CD4-positive, alpha-beta T cell (primary cell): ENCODE measurements at regions not wholly inside any gene's neighbourhood (a gene's known extent, or its start where the extent isn't known, plus 50 kb on each side); places are given as distances from the start of the nearest gene placed in this dataset.

Experiments
- ATAC-seq: fragments of 200-7000 bp; cut with Tn5 transposase; one replicate; pipeline ENCODE4 v1.10.0; 2022; ENCODE audit warnings: mild to moderate bottlenecking; ENCODE audit not compliant: poor library complexity
- CTCF ChIA-PET: fragments of 350-600 bp; sonication (Branson Sonifier 250); formaldehyde crosslinking; loops from one replicate; lab custom pipeline; 2021; ENCODE audit warnings: antibody characterized with exemption, inconsistent platforms; lab: Charles Lee
- POLR2A ChIA-PET: fragments of 350-600 bp; sonication (Branson Sonifier 250); formaldehyde crosslinking; loops from one replicate; lab custom pipeline; 2021; ENCODE audit warnings: antibody characterized with exemption, inconsistent platforms; lab: Charles Lee
- DNase-seq, 14 experiments: peaks; one replicate each; pipeline ENCODE4 v3.0.0-alpha.2; 2013 to 2020; ENCODE audit warnings: mixed read lengths in 2 of 14
- H3K27ac ChIP-seq, 2 donors: one replicate each; pipeline versions ENCODE4 v1.5.1 to v1.7.0; 2013; ENCODE audit warnings: low read length in 2 of 2, low read depth in 1 of 2, mild to moderate bottlenecking in 1 of 2
- H3K27me3 ChIP-seq, 2 experiments: 1 replicate in 1 of 2; 2 replicates in 1 of 2; pipeline versions ENCODE4 v1.6.1 to v1.7.0; 2013; ENCODE audit warnings: low read length in 2 of 2, control low read depth in 1 of 2, mild to moderate bottlenecking in 1 of 2, moderate library complexity in 1 of 2; ENCODE audit not compliant: insufficient read depth in 2 of 2, control insufficient read depth in 1 of 2
- H3K36me3 ChIP-seq: one replicate; pipeline ENCODE4 v1.6.1; 2013; ENCODE audit warnings: low read length, control low read depth; ENCODE audit not compliant: insufficient read depth
- H3K4me1 ChIP-seq: one replicate; pipeline ENCODE4 v1.6.1; 2013; ENCODE audit warnings: low read length, control low read depth; ENCODE audit not compliant: insufficient read depth
- H3K4me3 ChIP-seq: one replicate; pipeline ENCODE4 v1.5.1; 2013; ENCODE audit warnings: mild to moderate bottlenecking, low read length, moderate library complexity
- H3K9me3 ChIP-seq, 2 experiments: 1 replicate in 1 of 2; 2 replicates in 1 of 2; pipeline versions ENCODE4 v1.6.1 to v1.7.0; 2013; ENCODE audit warnings: low read length in 2 of 2, mild to moderate bottlenecking in 2 of 2, control low read depth in 1 of 2, moderate library complexity in 1 of 2; ENCODE audit not compliant: control insufficient read depth in 1 of 2, insufficient read depth in 1 of 2
- H3K27ac Mint-ChIP-seq: one replicate; pipeline ENCODE4 v1.8.0; 2020; ENCODE audit warnings: mixed read lengths
- H3K27me3 Mint-ChIP-seq: one replicate; pipeline ENCODE4 v1.8.0; 2021; ENCODE audit warnings: mixed read lengths
- H3K36me3 Mint-ChIP-seq: one replicate; pipeline ENCODE4 v1.8.0; 2021; ENCODE audit warnings: low read depth, mixed read lengths
- H3K4me1 Mint-ChIP-seq: one replicate; pipeline ENCODE4 v1.8.0; 2021; ENCODE audit warnings: low read depth, mixed read lengths
- H3K4me3 Mint-ChIP-seq: one replicate; pipeline ENCODE4 v1.8.0; 2020; ENCODE audit warnings: mild to moderate bottlenecking, mixed read lengths
- H3K9me3 Mint-ChIP-seq: one replicate; pipeline ENCODE4 v1.8.0; 2020; ENCODE audit warnings: mixed read lengths
- intact Hi-C, 2 experiments: fragments of 100-400 bp; cut with DNase I in 1 of 2; cut with micrococcal nuclease in 1 of 2; formaldehyde crosslinking; loops; one replicate each; pipeline versions ENCODE4 v1.15.1 to v1.9.0; 2023 to 2025; cut with DNase I, micrococcal nuclease
- TF ChIP-seq, protein P1 (sequence below): fragments of 200-600 bp; IDR thresholded peaks from one replicate; pipeline ENCODE4 v1.8.0; 2022; ENCODE audit warnings: antibody characterized with exemption, mild to moderate bottlenecking

DNA sequence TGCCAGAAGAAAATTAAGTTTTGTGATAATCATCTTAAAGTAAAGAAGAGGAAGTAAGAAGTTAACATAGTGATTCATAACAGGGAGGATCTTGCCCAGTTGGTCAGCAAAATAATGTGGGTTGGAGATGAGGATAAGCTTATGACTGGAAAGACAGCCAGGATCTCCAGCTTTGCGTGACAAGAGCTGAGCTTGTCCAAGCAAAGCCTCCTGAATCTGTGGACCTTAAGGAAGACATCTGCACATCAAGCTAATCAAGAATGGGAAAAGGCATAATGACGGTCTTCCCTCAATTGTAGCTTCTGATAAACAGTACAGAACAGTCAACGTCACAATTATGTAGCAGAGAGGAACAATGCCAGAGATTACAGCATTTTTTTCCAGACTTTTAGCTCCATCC is 744.7 kb upstream of the GOT2 start:
- CTCF ChIA-PET, result no interaction called here
- H3K4me3 Mint-ChIP-seq, result no peak overlapping the region
- H3K27me3 Mint-ChIP-seq, result no peaks in the 10 kb centered on the region
- TF ChIP-seq, protein P1, sequence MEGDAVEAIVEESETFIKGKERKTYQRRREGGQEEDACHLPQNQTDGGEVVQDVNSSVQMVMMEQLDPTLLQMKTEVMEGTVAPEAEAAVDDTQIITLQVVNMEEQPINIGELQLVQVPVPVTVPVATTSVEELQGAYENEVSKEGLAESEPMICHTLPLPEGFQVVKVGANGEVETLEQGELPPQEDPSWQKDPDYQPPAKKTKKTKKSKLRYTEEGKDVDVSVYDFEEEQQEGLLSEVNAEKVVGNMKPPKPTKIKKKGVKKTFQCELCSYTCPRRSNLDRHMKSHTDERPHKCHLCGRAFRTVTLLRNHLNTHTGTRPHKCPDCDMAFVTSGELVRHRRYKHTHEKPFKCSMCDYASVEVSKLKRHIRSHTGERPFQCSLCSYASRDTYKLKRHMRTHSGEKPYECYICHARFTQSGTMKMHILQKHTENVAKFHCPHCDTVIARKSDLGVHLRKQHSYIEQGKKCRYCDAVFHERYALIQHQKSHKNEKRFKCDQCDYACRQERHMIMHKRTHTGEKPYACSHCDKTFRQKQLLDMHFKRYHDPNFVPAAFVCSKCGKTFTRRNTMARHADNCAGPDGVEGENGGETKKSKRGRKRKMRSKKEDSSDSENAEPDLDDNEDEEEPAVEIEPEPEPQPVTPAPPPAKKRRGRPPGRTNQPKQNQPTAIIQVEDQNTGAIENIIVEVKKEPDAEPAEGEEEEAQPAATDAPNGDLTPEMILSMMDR, result no peak
- Histone ChIP-seq H3K4me3 (no peak overlapping the region), H3K27ac (no peak overlapping the region), H3K9me3 (peaks cover 0 to 13% of the 10 kb centered on the region in 2 experiments), H3K36me3 (no peaks in the 10 kb centered on the region), H3K4me1 (no peaks in the 10 kb centered on the region), H3K27me3 (no peaks in the 10 kb centered on the region)
- ATAC-seq, result no peak
- POLR2A ChIA-PET, result no interaction called here
- H3K27ac Mint-ChIP-seq, result no peak overlapping the region
- H3K9me3 Mint-ChIP-seq, result peaks cover 17% of the 10 kb centered on the region
- no peak for DNase-seq
- intact Hi-C loops, result no loop called here
- H3K4me1 Mint-ChIP-seq, result no peaks in the 10 kb centered on the region
- H3K36me3 Mint-ChIP-seq, result no peaks in the 10 kb centered on the region

DNA sequence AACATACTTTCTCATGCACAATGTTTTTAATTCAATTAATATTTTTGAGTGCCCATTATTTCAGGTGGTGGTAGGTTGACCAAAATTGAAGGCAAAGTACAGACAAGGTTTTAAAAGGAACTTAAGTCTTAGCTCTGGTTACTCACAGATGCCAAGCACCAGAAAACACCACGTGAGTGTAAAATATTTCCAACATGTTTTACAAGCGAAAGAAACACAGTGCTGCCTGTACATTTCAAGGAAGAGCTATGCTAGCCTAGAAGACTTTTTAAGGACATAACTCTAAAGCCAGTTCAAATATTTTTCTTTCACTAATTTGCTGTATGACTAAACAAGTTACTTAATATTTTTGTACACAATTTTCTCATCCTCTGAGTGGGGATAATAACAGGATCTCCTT is 736.4 kb upstream of the GOT2 start:
- DNase-seq, result no peak
- no peaks in the 10 kb centered on the region for H3K4me1 Mint-ChIP-seq
- Histone ChIP-seq H3K27me3 (no peaks in the 10 kb centered on the region), H3K4me1 (no peaks in the 10 kb centered on the region), H3K27ac (no peak overlapping the region), H3K4me3 (no peak overlapping the region), H3K36me3 (no peaks in the 10 kb centered on the region), H3K9me3 (peaks cover 0 to under 1% of the 10 kb centered on the region in 2 experiments)
- H3K36me3 Mint-ChIP-seq, result no peaks in the 10 kb centered on the region
- H3K9me3 Mint-ChIP-seq, result peaks cover 21% of the 10 kb centered on the region
- TF ChIP-seq, protein P1, result no peak
- no peaks in the 10 kb centered on the region for H3K27me3 Mint-ChIP-seq
- no peak overlapping the region for H3K4me3 Mint-ChIP-seq
- intact Hi-C loops, result no loop called here
- POLR2A ChIA-PET, result no interaction called here
- CTCF ChIA-PET, result no interaction called here
- no peak for ATAC-seq
- H3K27ac Mint-ChIP-seq, result no peak overlapping the region

- Histone ChIP-seq H3K4me1 (no peaks in the 10 kb centered on the region), H3K36me3 (no peaks in the 10 kb centered on the region), H3K4me3 (no peak overlapping the region), H3K9me3 (no peaks in the 10 kb centered on the region), H3K27me3 (no peaks in the 10 kb centered on the region), H3K27ac (no peak overlapping the region)
- POLR2A ChIA-PET, result no interaction called here
- DNase-seq, result no peak
- ATAC-seq, result no peak
- intact Hi-C loops, result no loop called here
- Mint-ChIP-seq H3K4me3 (no peak overlapping the region), H3K36me3 (no peaks in the 10 kb centered on the region), H3K27me3 (no peaks in the 10 kb centered on the region), H3K27ac (no peak overlapping the region), H3K9me3 (peaks cover 16% of the 10 kb centered on the region), H3K4me1 (no peaks in the 10 kb centered on the region)
- TF ChIP-seq, protein P1, result no peak
- CTCF ChIA-PET, result no interaction called here
Measured at GRCh38 chr16:59469266-59469665, 735.1 kb upstream of the GOT2 start.
